ENCODE measurements at regions not wholly inside any gene's neighbourhood (a gene's known extent, or its start where the extent isn't known, plus 50 kb on each side); places are given as distances from the start of the nearest gene placed in this dataset.

DNA sequence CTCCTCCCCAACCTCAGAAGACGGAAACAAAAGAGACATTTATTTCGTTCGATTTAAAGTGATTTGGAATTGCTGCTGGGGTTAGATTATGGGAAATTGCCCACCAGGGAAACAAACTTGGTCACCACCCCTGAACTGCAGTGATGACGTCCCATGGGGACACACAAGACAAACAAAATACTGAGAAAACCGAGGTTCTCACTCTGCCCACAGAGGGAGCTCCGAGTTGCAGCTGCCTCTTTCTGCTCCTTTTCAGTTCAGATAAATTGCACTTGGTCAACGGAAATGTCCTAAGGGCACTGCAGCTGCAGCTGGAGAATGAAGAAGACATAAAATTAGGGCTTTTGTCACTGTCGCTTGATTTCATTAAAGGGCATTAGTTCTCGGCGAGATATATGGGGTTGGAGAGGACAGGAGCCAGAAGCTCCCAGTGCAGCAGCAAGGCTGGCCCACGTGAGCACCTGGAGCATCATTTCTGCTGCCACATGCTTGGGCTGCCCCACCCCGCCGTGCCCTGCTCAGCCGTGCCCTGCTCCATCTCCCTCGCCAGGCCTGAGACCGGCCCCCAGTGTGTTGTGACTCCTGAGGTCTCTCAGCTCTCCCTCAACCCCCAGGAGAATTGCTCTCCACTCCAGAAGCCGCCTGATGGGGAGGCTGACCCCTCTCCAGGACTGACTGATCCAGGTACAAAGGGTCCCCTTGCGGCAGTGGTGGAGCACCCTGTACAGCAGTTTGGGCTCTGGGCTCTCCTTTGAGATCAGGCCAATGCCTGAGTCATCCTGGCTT is 231.7 kb upstream of the AJAP1 start:
- no peak for DNase-seq (ENCODE audit: low spot score)

DNA sequence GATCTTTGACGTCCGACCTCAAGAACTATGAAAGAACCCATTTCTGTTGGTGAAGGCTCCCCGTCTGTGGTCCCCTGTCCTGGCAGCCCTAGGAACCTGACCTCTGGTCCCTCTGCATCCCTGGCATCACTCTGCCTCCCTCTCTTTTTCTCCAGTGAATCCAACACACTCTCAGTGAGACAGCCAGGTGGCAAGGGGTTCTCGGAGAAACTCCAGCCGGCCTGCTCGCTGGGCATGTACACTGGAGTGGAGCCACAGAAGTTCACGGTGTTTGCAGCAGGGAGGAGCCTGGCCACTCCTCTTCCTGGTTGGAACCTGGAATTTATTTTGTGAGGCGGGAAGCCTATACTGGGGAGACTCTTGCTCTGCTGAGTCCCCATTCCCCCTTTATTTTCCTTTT is 230.2 kb upstream of the AJAP1 start:
- no peak for DNase-seq (ENCODE audit: low spot score)

- DNase-seq (ENCODE audit: low spot score): no peak
Measured at GRCh38 chr1:4424766-4425165, 229.6 kb upstream of the AJAP1 start.

GRCh38 chr1:4425892-4426291 is 228.5 kb upstream of the AJAP1 start:
- DNase-seq (ENCODE audit: low spot score): no peak

- no peak for DNase-seq (ENCODE audit: low spot score)
Measured at GRCh38 chr1:4428711-4429110, 225.7 kb upstream of the AJAP1 start.

GRCh38 chr1:4430406-4431365 is 223.7 kb upstream of the AJAP1 start:
- no peak for DNase-seq (ENCODE audit: low spot score)

- no peak for DNase-seq (ENCODE audit: low spot score)
Measured at GRCh38 chr1:4431491-4431890, 222.9 kb upstream of the AJAP1 start.

DNA sequence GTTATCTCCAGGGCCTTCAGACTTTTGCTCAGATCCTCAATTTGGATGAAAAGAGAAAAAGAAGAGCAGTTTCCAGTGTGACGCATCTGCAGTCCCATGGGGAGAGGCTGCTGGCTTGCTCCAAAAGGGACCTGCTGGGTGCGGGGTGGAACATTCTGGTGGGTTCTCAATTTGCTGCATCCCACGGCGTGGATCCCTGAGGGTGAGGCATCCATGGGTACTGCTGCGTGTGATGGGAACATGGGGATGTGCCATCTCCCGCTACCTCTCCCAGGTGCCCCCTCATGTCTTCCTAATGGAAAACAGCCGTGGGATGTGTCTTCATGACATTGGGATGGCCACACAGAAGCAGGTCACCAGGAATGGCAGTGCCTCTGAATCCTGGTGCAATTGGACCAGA is 221.3 kb upstream of the AJAP1 start:
- no peak for DNase-seq (ENCODE audit: low spot score)

DNA sequence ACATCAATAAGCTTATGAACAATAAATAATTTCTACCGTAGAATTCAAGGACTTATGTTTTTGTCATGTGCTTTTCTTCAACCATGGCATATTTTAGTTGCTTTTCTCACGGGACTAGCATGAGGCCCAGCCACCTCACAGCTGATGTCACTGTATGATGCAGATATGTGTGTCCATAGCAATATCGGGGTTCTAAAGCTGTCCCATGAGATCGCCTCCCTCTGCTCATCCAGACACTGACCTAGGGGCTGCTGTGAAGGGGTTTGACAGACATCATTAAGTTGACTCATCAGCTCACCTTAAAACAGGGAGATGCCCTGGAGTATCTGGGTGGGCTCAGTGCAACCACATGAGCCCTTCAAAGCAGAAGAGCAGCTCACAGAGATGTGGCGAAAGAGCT is 210.3 kb upstream of the AJAP1 start:
- no peak for DNase-seq (ENCODE audit: low spot score)

- DNase-seq (ENCODE audit: low spot score): no peak
Measured at GRCh38 chr1:4447778-4448420, 206.5 kb upstream of the AJAP1 start.

DNA sequence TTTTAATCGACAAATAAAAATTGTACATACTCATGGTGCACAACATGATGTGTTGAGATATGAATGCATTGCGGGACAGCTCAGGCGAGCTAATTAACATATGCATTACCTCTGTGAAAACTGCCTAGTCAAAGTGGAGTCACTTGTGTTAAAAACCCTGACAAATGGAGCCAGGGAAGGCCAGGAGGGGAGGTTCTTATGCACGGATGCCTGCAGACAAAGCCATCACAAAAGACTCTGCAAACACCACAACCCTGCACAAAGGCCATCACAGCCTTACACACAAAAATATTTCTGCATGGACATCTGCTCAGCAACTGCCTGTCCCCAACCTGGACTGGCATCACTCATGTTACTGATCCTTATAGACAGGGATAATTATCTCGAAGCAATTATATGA is 204.4 kb upstream of the AJAP1 start:
- no peak for DNase-seq (ENCODE audit: low spot score)

GRCh38 chr1:4452701-4453100 is 201.7 kb upstream of the AJAP1 start:
- no peak for DNase-seq (ENCODE audit: low spot score)

GRCh38 chr1:4460052-4460451 is 194.4 kb upstream of the AJAP1 start:
- no peak for DNase-seq (ENCODE audit: low spot score)

DNA sequence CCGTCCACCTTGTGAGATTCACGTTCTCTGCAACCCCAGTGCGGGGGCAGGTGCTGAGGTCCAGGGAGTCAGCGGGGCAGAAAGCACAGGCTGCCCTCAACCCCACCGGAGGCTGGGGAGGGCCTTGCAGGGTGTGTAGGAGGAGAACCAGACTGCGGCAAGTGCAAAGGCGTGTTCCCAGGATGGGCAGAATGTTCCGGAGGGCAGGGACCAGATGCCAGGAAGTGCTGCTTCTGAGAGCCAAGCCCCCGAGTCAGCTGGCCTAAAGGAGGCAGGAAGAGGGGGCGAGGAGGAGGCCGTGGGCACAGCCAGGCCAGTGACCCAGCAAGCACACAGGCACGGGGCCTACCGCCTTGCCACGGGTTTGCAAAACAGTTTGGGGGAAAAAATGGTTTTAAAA is 193.8 kb upstream of the AJAP1 start:
- no peak for DNase-seq (ENCODE audit: low spot score)

DNA sequence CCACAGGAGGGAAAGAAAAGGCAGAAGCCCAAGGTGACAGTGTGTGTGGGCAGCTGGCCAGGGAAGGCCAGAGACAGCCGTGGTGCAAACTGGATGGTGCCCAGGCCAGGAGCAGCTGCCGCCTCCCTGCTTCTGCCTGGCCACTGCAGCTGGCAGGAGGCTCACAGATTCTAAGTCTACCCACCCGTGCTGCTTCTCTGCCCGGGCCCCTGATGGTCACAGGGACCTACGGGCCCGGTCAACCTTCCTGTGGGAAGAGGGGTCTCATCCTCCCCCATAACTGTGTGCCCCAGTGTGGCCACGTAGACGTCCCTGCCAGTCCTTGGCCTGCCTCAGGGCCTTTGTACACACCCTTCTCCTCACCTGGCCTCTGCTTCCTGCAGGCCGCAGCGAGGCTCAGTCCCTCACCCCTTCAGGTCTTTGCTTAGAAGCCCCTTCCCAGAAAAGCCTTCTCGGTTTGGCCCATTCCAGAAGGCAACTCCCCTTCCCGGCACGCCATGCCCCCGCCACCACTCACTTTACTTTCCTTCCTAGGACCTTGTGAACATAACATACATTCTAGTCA is 192.6 kb upstream of the AJAP1 start:
- DNase-seq (ENCODE audit: low spot score): no peak

DNA sequence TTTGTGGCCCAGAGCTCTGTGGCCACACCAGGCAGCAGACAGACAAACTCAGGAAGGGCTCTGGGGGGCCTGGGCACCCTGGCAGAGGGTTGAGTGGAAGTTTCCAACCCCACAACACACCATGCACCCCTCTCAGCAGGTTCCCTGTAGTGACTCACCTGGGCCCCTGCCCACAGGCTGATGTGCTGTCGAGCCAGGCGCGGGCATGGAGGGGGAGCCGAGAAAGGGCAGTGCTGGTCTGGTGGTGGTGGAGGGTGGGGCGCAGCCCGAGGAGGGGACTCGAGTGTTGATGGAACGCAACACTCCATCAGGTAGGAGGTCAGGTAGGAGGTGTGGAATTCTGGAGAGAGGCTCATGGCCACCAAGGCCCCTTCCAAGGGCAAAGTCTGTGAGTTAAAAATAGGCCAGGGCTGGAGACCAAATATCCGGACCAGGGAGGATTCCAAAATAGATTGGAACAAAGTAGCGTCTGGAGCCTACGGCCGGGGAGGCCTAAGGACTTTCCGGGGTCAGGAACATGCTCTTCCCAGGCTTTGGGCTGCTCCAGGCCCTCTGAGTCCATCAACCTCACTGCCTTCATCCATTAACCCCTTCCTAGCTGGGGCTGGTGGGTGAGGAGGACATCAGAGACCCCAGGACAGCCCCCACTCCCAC is 191.5 kb upstream of the AJAP1 start:
- DNase-seq (ENCODE audit: low spot score): no peak

DNA sequence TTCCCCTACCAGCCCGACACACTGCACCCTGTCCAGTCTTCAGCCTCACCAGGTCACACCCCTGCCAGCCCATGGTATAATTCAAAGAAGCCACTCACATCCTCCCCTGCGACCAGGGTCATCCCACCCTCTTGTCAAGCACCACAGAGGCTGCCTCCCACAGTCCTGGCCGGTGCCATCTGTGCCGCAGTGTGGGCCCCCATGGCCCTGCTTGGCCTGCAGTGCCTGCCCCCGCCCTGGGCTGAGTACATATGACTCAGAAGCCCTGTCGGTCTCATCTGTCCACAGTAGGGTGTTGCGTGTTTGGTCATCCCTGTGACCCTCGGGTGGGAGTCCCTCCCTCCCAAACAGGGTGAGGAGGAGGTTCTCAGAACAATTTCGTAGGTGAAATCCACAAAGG is 190.8 kb upstream of the AJAP1 start:
- DNase-seq (ENCODE audit: low spot score): no peak

GRCh38 chr1:4464478-4464877 is 189.9 kb upstream of the AJAP1 start:
- no peak for DNase-seq (ENCODE audit: low spot score)

DNA sequence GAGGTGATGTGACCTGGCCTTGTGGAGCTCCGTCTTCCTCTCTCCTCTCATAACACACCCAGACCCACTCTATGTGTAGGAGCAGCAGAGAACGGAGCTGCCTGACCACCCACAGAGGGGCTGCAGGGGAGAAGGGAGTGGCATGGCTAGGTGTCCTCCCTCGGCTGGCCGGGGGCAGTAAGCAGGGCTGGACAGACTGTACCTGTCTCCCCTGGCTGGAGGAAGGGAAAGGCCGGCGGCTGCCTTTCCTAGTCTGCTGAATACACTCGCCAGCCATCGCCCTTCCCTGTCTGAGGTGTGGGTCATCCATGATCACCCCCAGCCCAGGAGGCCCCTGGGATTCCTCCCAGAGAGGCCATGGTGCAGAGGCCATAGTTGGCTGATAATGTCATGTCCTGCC is 187.2 kb upstream of the AJAP1 start:
- DNase-seq (ENCODE audit: low spot score): no peak

GRCh38 chr1:4468386-4468785 is 186.0 kb upstream of the AJAP1 start:
- DNase-seq (ENCODE audit: low spot score): no peak

DNA sequence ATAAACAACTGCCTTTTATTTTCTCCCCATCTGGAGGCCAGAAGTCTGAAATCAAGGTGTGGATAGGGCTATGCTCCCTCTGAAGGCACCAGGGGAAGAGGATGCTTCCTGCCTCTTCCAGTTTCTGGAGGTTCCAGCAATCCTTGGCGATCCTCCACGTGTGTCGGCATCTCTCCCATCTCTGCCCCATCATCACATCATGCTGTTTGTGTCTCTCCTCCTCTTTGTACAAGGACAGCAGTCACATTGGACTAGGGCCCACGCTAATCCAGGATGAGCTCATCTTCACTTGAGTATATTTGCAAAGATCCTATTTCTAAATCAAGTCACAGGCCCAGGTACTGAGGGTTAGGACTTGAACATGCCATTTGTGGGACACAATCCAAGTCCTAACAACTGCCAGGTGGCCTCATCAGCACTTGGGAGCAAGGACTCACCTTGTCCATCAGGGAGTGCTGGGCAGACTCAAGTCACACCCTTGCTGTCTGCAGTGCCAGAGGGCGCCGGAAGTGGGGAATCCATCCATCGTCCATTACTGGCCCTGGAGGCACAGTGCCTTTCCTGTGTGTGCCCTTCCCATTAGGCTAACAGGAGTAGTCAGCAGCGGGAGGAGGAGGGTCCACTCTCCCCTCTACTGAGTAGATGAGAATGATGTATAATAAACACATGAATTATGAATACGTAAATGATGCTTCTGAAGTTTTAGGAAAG is 185.4 kb upstream of the AJAP1 start:
- no peak for DNase-seq (ENCODE audit: low spot score)

Data from H4 (cell line).